Activated T-helper 17 cell treated with anti-CD3 and anti-CD28 coated beads, Interleukin-2, amount 50 U/mL, for 72 hours (primary cell): ENCODE measurements at regions not wholly inside any gene's neighbourhood (a gene's known extent, or its start where the extent isn't known, plus 50 kb on each side); places are given as distances from the start of the nearest gene placed in this dataset.
"Not testable (repeated sequence)": the region's sequence is repeated elsewhere in the genome, so short reads cannot be mapped to it uniquely, and the experiment has no call there.

Experiments used
- ATAC-seq: fragments of 150-1000 bp; cut with Tn5 transposase; replicated peaks from 2 replicates; pipeline ENCODE4 v1.10.0; 2021; ENCODE audit warnings: mild to moderate bottlenecking, moderate library complexity
- H3K27ac Mint-ChIP-seq: one replicate; pipeline ENCODE4 v1.8.0; 2022; ENCODE audit warnings: mixed read lengths
- H3K27me3 Mint-ChIP-seq: one replicate; pipeline ENCODE4 v1.8.0; 2022; ENCODE audit warnings: mixed read lengths
- H3K36me3 Mint-ChIP-seq: one replicate; pipeline ENCODE4 v1.8.0; 2022; ENCODE audit warnings: low read depth, mild to moderate bottlenecking, mixed read lengths
- H3K4me1 Mint-ChIP-seq: one replicate; pipeline ENCODE4 v1.8.0; 2022; ENCODE audit warnings: mixed read lengths
- H3K4me3 Mint-ChIP-seq: one replicate; pipeline ENCODE4 v1.8.0; 2022; ENCODE audit warnings: mild to moderate bottlenecking, mixed read lengths
- H3K9me3 Mint-ChIP-seq: one replicate; pipeline ENCODE4 v1.8.0; 2022; ENCODE audit warnings: mixed read lengths

GRCh38 chr3:70635301-70635700 lies 322.9 kb upstream of the MDFIC2 start:
- no peaks in the 10 kb centered on the region for H3K4me1 Mint-ChIP-seq
- H3K4me3 Mint-ChIP-seq: no peak overlapping the region
- peaks cover 4% of the 10 kb centered on the region for H3K9me3 Mint-ChIP-seq
- peaks cover 29% of the 10 kb centered on the region for H3K27me3 Mint-ChIP-seq
- no peak for ATAC-seq
- H3K27ac Mint-ChIP-seq: no peak overlapping the region
- no peaks in the 10 kb centered on the region for H3K36me3 Mint-ChIP-seq

- H3K27ac Mint-ChIP-seq: no peak overlapping the region
- ATAC-seq: no peak
- no peaks in the 10 kb centered on the region for H3K9me3 Mint-ChIP-seq
- no peaks in the 10 kb centered on the region for H3K36me3 Mint-ChIP-seq
- no peak overlapping the region for H3K4me3 Mint-ChIP-seq
- peaks cover 26% of the 10 kb centered on the region for H3K27me3 Mint-ChIP-seq
- H3K4me1 Mint-ChIP-seq: no peaks in the 10 kb centered on the region
Observed at GRCh38 chr3:70631716-70632307, 319.4 kb upstream of the MDFIC2 start.

GRCh38 chr3:70621451-70621850 lies 309.0 kb upstream of the MDFIC2 start:
- Mint-ChIP-seq H3K9me3 (no peaks in the 10 kb centered on the region), H3K4me1 (no peaks in the 10 kb centered on the region), H3K27me3 (peaks cover 19% of the 10 kb centered on the region), H3K36me3 (no peaks in the 10 kb centered on the region), H3K27ac (no peak overlapping the region), H3K4me3 (no peak overlapping the region)
- peak; percentile 89 for ATAC-seq

- H3K4me1 Mint-ChIP-seq: no peaks in the 10 kb centered on the region
- no peaks in the 10 kb centered on the region for H3K9me3 Mint-ChIP-seq
- no peaks in the 10 kb centered on the region for H3K36me3 Mint-ChIP-seq
- H3K4me3 Mint-ChIP-seq: no peak overlapping the region
- H3K27ac Mint-ChIP-seq: no peak overlapping the region
- ATAC-seq: no peak
- peaks cover 19% of the 10 kb centered on the region for H3K27me3 Mint-ChIP-seq
Observed at GRCh38 chr3:70620956-70621355, 308.5 kb upstream of the MDFIC2 start.

- no peaks in the 10 kb centered on the region for H3K36me3 Mint-ChIP-seq
- ATAC-seq: no peak
- H3K4me1 Mint-ChIP-seq: no peaks in the 10 kb centered on the region
- no peak overlapping the region for H3K27ac Mint-ChIP-seq
- peaks cover 23% of the 10 kb centered on the region for H3K27me3 Mint-ChIP-seq
- no peaks in the 10 kb centered on the region for H3K9me3 Mint-ChIP-seq
- no peak overlapping the region for H3K4me3 Mint-ChIP-seq
Observed at GRCh38 chr3:70620367-70620766, 307.9 kb upstream of the MDFIC2 start.

GRCh38 chr3:70618151-70618550 lies 305.7 kb upstream of the MDFIC2 start:
- peaks cover 19% of the 10 kb centered on the region for H3K27me3 Mint-ChIP-seq
- H3K4me1 Mint-ChIP-seq: no peaks in the 10 kb centered on the region

GRCh38 chr3:70617349-70617748 lies 304.9 kb upstream of the MDFIC2 start:
- peaks cover 19% of the 10 kb centered on the region for H3K27me3 Mint-ChIP-seq
- not testable (repeated sequence) for H3K4me3 Mint-ChIP-seq, H3K36me3 Mint-ChIP-seq, H3K27ac Mint-ChIP-seq, H3K4me1 Mint-ChIP-seq, ATAC-seq, H3K9me3 Mint-ChIP-seq

More at GRCh38 chr3:70618151-70618550, 305.7 kb upstream of the MDFIC2 start:
- no peaks in the 10 kb centered on the region for H3K36me3 Mint-ChIP-seq
- no peak overlapping the region for H3K4me3 Mint-ChIP-seq
- H3K27ac Mint-ChIP-seq: no peak overlapping the region
- ATAC-seq: no peak
- no peaks in the 10 kb centered on the region for H3K9me3 Mint-ChIP-seq

- H3K36me3 Mint-ChIP-seq: no peaks in the 10 kb centered on the region
- no peak overlapping the region for H3K27ac Mint-ChIP-seq
- no peaks in the 10 kb centered on the region for H3K9me3 Mint-ChIP-seq
Observed at GRCh38 chr3:70615286-70615685, 302.8 kb upstream of the MDFIC2 start.

DNA sequence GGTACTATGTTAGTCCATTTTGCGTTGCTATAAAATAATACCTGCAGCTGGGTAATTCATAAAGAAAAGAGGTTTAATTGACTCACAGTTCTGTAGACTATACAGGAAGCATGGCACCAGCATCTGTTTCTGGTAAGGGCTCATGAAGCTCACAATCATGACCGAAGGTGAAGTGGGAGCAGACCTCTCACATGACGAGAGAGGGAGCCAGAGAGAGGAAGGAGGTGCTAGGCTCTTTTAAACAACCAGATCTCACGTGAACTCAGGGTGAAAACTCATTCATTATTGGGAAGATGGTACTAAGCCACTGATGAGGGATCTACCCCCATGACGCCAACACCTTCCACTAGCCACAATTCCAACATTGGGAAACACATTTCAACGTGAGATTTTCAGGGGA lies 301.7 kb upstream of the MDFIC2 start:
- H3K27me3 Mint-ChIP-seq: peaks cover 10% of the 10 kb centered on the region
- no peak overlapping the region for H3K27ac Mint-ChIP-seq
- ATAC-seq: no peak
- no peaks in the 10 kb centered on the region for H3K9me3 Mint-ChIP-seq
- no peaks in the 10 kb centered on the region for H3K36me3 Mint-ChIP-seq
- no peak overlapping the region for H3K4me3 Mint-ChIP-seq
- H3K4me1 Mint-ChIP-seq: no peaks in the 10 kb centered on the region

More at GRCh38 chr3:70615286-70615685, 302.8 kb upstream of the MDFIC2 start:
- Mint-ChIP-seq H3K4me1 (no peaks in the 10 kb centered on the region), H3K4me3 (no peak overlapping the region), H3K27me3 (peaks cover 16% of the 10 kb centered on the region)
- ATAC-seq: no peak

DNA sequence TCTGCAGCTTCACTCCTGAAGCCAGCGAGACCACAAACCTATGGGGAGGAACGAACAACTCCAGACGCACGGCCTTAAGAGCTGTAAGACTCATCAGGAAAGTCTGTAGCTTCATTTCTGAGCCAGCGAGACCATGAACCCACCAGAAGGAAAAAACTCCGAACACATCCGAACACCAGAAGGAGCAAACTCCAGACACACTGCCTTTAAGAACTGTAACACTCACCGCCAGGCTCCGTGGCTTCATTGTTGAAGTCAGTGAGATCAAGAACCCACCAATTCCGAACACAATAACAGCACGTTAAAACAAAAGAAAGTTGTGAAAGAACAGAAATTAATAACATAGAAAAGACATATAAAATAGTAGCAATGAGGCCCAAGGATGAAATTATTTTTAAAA lies 300.5 kb upstream of the MDFIC2 start:
- no peak overlapping the region for H3K27ac Mint-ChIP-seq
- no peak overlapping the region for H3K4me3 Mint-ChIP-seq
- H3K4me1 Mint-ChIP-seq: no peaks in the 10 kb centered on the region
- H3K36me3 Mint-ChIP-seq: no peaks in the 10 kb centered on the region
- no peak for ATAC-seq
- H3K9me3 Mint-ChIP-seq: no peaks in the 10 kb centered on the region
- H3K27me3 Mint-ChIP-seq: peaks cover 11% of the 10 kb centered on the region

- H3K4me3 Mint-ChIP-seq, ATAC-seq, H3K27ac Mint-ChIP-seq, H3K27me3 Mint-ChIP-seq, H3K9me3 Mint-ChIP-seq, H3K4me1 Mint-ChIP-seq, H3K36me3 Mint-ChIP-seq: not testable (repeated sequence)
Observed at GRCh38 chr3:70611667-70612277, 299.3 kb upstream of the MDFIC2 start.

GRCh38 chr3:70608434-70608833 lies 296.0 kb upstream of the MDFIC2 start:
- H3K27me3 Mint-ChIP-seq: peaks cover 4% of the 10 kb centered on the region
- H3K4me3 Mint-ChIP-seq: no peak overlapping the region
- H3K9me3 Mint-ChIP-seq: no peaks in the 10 kb centered on the region
- H3K27ac Mint-ChIP-seq: no peak overlapping the region
- ATAC-seq: no peak
- no peaks in the 10 kb centered on the region for H3K36me3 Mint-ChIP-seq
- H3K4me1 Mint-ChIP-seq: no peaks in the 10 kb centered on the region

- no peaks in the 10 kb centered on the region for H3K9me3 Mint-ChIP-seq
- H3K27me3 Mint-ChIP-seq: peaks cover 4% of the 10 kb centered on the region
- no peak for ATAC-seq
- H3K36me3 Mint-ChIP-seq: no peaks in the 10 kb centered on the region
- no peaks in the 10 kb centered on the region for H3K4me1 Mint-ChIP-seq
- no peak overlapping the region for H3K27ac Mint-ChIP-seq
- H3K4me3 Mint-ChIP-seq: no peak overlapping the region
Observed at GRCh38 chr3:70607469-70607868, 295.0 kb upstream of the MDFIC2 start.

- no peak for ATAC-seq
- Mint-ChIP-seq H3K27ac (no peak overlapping the region), H3K36me3 (no peaks in the 10 kb centered on the region), H3K27me3 (peaks cover 13% of the 10 kb centered on the region), H3K9me3 (no peaks in the 10 kb centered on the region), H3K4me3 (no peak overlapping the region), H3K4me1 (no peaks in the 10 kb centered on the region)
Observed at GRCh38 chr3:70606018-70606417, 293.6 kb upstream of the MDFIC2 start.

DNA sequence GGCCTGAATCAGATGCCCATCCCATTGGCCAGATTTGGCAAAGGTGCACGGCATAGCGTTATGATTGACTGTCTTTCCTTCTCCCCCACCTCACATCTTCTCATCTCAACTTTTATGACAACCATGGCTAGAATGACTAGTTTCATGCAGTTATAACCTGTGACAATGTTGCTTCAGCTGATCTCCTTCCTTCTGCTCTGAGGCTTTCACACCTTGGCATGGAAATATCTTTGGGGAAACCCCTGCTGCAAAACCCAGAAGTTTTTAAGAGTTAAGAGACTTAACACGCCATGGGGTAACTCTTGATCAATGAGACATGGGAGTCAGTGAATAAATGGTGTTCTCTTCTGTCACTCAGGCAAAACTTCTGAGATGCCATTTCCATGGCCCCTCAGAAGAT lies 290.7 kb upstream of the MDFIC2 start:
- no peaks in the 10 kb centered on the region for H3K9me3 Mint-ChIP-seq
- no peaks in the 10 kb centered on the region for H3K4me1 Mint-ChIP-seq
- no peaks in the 10 kb centered on the region for H3K36me3 Mint-ChIP-seq
- peaks cover 14% of the 10 kb centered on the region for H3K27me3 Mint-ChIP-seq
- peak; percentile 68 for ATAC-seq
- no peak overlapping the region for H3K27ac Mint-ChIP-seq
- no peak overlapping the region for H3K4me3 Mint-ChIP-seq
